ENCODE measurements at regions not wholly inside any gene's neighbourhood (a gene's known extent, or its start where the extent isn't known, plus 50 kb on each side); places are given as distances from the start of the nearest gene placed in this dataset.

DNA sequence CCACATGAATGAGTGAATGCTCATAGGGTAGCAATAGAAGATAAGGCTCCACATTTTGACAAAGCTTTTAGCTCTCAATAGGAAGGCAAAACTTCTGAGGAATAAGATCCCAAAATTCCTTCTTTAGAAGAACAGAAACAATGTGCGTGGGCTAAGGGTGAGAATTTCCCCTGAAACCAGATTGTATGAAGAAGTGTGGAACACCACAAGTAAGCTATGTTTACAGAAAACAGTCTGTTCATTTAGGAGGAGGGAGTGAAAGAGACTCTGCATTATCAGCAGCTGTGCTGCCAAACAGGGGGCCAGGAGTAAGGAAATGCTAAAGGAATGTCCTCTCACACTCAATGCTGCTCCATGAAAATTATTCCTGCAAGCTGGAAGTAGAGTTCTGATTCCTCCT is 851.6 kb downstream of the CENPC start:
- TF ChIP-seq, protein P1, sequence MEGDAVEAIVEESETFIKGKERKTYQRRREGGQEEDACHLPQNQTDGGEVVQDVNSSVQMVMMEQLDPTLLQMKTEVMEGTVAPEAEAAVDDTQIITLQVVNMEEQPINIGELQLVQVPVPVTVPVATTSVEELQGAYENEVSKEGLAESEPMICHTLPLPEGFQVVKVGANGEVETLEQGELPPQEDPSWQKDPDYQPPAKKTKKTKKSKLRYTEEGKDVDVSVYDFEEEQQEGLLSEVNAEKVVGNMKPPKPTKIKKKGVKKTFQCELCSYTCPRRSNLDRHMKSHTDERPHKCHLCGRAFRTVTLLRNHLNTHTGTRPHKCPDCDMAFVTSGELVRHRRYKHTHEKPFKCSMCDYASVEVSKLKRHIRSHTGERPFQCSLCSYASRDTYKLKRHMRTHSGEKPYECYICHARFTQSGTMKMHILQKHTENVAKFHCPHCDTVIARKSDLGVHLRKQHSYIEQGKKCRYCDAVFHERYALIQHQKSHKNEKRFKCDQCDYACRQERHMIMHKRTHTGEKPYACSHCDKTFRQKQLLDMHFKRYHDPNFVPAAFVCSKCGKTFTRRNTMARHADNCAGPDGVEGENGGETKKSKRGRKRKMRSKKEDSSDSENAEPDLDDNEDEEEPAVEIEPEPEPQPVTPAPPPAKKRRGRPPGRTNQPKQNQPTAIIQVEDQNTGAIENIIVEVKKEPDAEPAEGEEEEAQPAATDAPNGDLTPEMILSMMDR (IDR thresholded peaks at IDR 0.05; ENCODE audit: low read depth, low read length, poor library complexity, severe bottlenecking): no peak
- TF ChIP-seq EZH2phosphoT487 (IDR thresholded peaks at IDR 0.05; ENCODE audit: borderline replicate concordance, low read length): no peak
